Chondrocyte (in vitro differentiated cells): ENCODE measurements at regions not wholly inside any gene's neighbourhood (a gene's known extent, or its start where the extent isn't known, plus 50 kb on each side); places are given as distances from the start of the nearest gene placed in this dataset.
"Not testable (repeated sequence)": the region's sequence is repeated elsewhere in the genome, so short reads cannot be mapped to it uniquely, and the experiment has no call there.

Experiments
- DNase-seq: peaks from one replicate; pipeline ENCODE4 v3.0.0; 2021; ENCODE audit warnings: mixed read lengths, low spot score
- H3K27ac Mint-ChIP-seq: one replicate; pipeline ENCODE4 v1.8.0; 2021; ENCODE audit warnings: mild to moderate bottlenecking, moderate library complexity, mixed read lengths; ENCODE audit not compliant: unreplicated experiment
- H3K27me3 Mint-ChIP-seq: 2 replicates; pipeline ENCODE4 v1.8.0; 2021; ENCODE audit warnings: low read depth, mixed read lengths
- H3K36me3 Mint-ChIP-seq: 2 replicates; pipeline ENCODE4 v1.8.0; 2021; ENCODE audit warnings: low read depth, mixed read lengths
- H3K4me1 Mint-ChIP-seq: 2 replicates; pipeline ENCODE4 v1.8.0; 2021; ENCODE audit warnings: low read depth, mild to moderate bottlenecking, mixed read lengths
- H3K4me3 Mint-ChIP-seq: one replicate; pipeline ENCODE4 v1.8.0; 2021; ENCODE audit warnings: mild to moderate bottlenecking, moderate library complexity, mixed read lengths; ENCODE audit not compliant: unreplicated experiment
- H3K9me3 Mint-ChIP-seq: 2 replicates; pipeline ENCODE4 v1.8.0; 2021; ENCODE audit warnings: low read depth, mixed read lengths
- TF ChIP-seq, protein P1 (sequence below): fragments of 200-600 bp; sonication (generic); IDR thresholded peaks from 2 replicates; pipeline ENCODE4 v1.5.0; 2021; ENCODE audit warnings: antibody characterized with exemption, mild to moderate bottlenecking, moderate library complexity

DNA sequence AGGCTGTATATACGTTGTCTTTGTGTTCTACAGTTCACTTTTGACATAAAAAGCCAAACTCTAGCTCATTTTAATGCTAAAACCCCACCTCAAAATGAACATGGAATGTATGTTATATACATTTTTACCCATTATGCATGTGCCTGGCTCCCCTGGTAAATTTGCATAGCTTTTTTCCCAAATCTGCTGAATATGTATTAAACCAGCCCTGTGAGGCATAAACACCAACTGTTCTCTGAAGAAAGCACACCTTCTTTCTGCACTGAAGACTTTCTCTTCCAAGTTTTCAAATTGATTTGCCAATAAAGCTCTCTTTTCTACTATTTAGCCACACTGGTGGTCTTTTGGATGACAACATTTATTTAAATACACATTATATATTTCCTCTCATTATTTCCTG lies 549.4 kb downstream of the TRIB2 start:
- peaks cover 7% of the 10 kb centered on the region for H3K9me3 Mint-ChIP-seq
- no peaks in the 10 kb centered on the region for H3K36me3 Mint-ChIP-seq
- DNase-seq = no peak
- no peak overlapping the region for H3K4me3 Mint-ChIP-seq
- no peak overlapping the region for H3K27ac Mint-ChIP-seq
- TF ChIP-seq, protein P1, sequence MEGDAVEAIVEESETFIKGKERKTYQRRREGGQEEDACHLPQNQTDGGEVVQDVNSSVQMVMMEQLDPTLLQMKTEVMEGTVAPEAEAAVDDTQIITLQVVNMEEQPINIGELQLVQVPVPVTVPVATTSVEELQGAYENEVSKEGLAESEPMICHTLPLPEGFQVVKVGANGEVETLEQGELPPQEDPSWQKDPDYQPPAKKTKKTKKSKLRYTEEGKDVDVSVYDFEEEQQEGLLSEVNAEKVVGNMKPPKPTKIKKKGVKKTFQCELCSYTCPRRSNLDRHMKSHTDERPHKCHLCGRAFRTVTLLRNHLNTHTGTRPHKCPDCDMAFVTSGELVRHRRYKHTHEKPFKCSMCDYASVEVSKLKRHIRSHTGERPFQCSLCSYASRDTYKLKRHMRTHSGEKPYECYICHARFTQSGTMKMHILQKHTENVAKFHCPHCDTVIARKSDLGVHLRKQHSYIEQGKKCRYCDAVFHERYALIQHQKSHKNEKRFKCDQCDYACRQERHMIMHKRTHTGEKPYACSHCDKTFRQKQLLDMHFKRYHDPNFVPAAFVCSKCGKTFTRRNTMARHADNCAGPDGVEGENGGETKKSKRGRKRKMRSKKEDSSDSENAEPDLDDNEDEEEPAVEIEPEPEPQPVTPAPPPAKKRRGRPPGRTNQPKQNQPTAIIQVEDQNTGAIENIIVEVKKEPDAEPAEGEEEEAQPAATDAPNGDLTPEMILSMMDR = no peak
- no peaks in the 10 kb centered on the region for H3K4me1 Mint-ChIP-seq
- peaks cover 7% of the 10 kb centered on the region for H3K27me3 Mint-ChIP-seq

DNA sequence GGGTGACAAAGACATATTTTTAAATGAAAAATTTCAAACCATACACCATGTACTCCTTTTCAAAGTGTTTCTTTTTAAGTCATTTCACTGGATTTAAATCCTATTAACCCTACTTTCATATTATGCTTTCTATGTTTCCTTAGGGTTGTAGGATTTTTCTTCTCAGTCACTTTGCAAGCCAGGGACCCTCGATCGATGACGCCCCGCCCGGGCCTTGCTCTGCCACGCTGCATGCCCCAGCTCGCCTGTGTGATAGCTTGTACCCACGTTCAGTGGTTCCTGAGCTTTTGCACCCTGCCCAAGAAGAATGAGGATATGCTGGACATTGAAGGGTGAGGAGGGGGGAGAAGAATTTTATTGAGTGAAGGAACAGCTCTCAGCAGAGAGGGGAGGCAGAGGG lies 568.0 kb downstream of the TRIB2 start:
- no peak for DNase-seq
- peaks cover 6% of the 10 kb centered on the region for H3K27me3 Mint-ChIP-seq
- no peaks in the 10 kb centered on the region for H3K4me1 Mint-ChIP-seq
- H3K27ac Mint-ChIP-seq = no peak overlapping the region
- no peak overlapping the region for H3K4me3 Mint-ChIP-seq
- H3K36me3 Mint-ChIP-seq = no peaks in the 10 kb centered on the region
- TF ChIP-seq, protein P1 = no peak
- peaks cover 6% of the 10 kb centered on the region for H3K9me3 Mint-ChIP-seq

DNA sequence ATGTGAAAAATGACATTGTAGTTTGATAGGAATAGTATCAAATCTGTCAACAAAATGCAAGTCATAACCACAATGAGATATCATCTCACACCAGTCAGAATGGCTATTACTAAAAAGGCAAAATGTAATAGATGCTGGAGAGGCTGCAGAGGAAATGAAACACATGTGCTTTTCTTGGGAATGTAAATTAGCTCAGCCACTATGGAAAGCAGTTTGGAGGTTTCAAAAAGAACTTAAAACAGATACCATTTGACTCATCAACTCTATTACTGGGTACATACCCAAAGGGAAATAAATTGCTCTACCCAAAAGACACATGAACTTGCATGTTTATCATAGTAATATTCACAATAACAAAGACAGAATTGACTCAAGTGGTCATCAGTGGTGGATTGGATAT lies 572.6 kb downstream of the TRIB2 start:
- H3K4me3 Mint-ChIP-seq = no peak overlapping the region
- no peak for DNase-seq
- no peaks in the 10 kb centered on the region for H3K36me3 Mint-ChIP-seq
- no peaks in the 10 kb centered on the region for H3K4me1 Mint-ChIP-seq
- no peak overlapping the region for H3K27ac Mint-ChIP-seq
- H3K9me3 Mint-ChIP-seq = peaks cover 6% of the 10 kb centered on the region
- H3K27me3 Mint-ChIP-seq = peaks cover 7% of the 10 kb centered on the region
- TF ChIP-seq, protein P1 = no peak

DNA sequence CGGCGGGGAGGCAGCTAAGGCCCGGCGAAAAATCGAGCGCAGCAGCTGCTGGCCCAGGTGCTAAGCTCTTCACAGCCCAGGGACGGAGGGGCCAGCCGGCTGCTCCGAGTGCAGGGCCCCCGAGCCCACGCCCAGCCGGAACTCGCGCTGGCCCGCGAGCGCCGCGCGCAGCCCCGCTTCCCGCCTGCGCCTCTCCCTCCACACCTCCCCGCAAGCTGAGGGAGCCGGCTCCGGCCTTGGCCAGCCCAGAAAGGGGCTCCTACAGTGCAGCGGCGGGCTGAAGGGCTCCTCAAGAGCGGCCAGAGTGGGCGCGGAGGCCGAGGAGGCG lies 591.7 kb downstream of the TRIB2 start:
- DNase-seq = peak; percentile 73
- not testable (repeated sequence) for H3K27ac Mint-ChIP-seq, H3K4me3 Mint-ChIP-seq, H3K4me1 Mint-ChIP-seq, H3K27me3 Mint-ChIP-seq, H3K36me3 Mint-ChIP-seq
- H3K9me3 Mint-ChIP-seq = peaks cover 15% of the 10 kb centered on the region

DNA sequence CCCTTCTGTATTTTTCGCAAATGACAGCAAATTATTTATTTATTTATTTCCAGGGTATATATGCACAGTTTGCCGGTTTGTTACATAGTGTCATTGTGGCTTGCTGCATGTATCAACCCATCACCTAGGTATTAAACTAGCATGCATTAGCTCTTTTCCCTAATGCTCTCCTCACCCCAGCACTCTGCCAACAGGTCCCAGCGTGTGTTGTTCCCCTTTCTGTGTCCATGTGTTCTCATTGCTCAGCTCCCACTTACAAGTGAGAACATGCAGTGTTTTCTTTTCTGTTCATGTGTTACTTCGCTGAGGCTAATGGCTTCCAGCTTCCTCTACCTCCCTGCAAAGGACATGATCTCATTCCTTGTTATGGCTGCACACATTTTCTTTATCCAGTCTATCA lies 592.3 kb downstream of the TRIB2 start:
- no peaks in the 10 kb centered on the region for H3K36me3 Mint-ChIP-seq
- TF ChIP-seq, protein P1 = no peak
- no peak for DNase-seq
- peaks cover 8% of the 10 kb centered on the region for H3K27me3 Mint-ChIP-seq
- no peak overlapping the region for H3K27ac Mint-ChIP-seq
- no peaks in the 10 kb centered on the region for H3K4me1 Mint-ChIP-seq
- H3K4me3 Mint-ChIP-seq = no peak overlapping the region
- peaks cover 17% of the 10 kb centered on the region for H3K9me3 Mint-ChIP-seq

DNA sequence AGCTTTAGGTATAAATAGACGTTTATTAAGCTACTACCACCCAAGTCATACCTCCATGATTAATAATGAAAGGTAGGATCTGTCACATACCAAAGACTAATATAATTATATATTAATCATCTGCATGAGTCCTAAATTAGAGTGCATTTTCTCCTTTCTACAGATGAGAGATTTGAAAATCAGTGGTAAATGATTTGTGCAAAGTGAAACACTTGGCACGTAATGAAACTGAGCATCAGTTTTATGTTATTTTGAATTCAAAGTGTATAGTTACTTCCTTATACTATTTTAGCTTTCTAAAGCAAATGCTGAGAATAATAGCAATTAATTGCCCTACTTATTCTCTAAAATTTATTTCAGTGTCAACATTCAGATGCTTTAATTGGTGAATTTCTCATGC lies 615.3 kb downstream of the TRIB2 start:
- DNase-seq = no peak
- Mint-ChIP-seq H3K27ac (no peak overlapping the region), H3K9me3 (no peaks in the 10 kb centered on the region), H3K4me1 (no peaks in the 10 kb centered on the region), H3K4me3 (no peak overlapping the region), H3K36me3 (no peaks in the 10 kb centered on the region), H3K27me3 (peaks cover 5% of the 10 kb centered on the region)
- TF ChIP-seq, protein P1 = no peak

DNA sequence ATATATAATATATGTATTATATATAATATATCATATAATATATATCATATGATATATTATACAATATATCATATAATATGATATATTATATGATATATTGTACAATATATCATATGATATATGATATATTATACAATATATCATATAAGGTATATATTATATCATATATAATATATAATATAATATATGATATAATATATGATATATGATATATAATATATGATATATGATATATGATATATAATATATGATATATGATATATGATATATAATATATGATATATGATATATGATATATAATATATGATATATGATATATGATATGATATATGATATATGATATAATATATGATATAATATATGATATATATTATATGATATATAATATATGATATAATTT lies 617.3 kb downstream of the TRIB2 start:
- not testable (repeated sequence) for H3K27ac Mint-ChIP-seq, H3K4me3 Mint-ChIP-seq, H3K27me3 Mint-ChIP-seq, DNase-seq, H3K4me1 Mint-ChIP-seq, H3K36me3 Mint-ChIP-seq, H3K9me3 Mint-ChIP-seq
